Kidney epithelial cell (primary cell): ENCODE measurements at regions not wholly inside any gene's neighbourhood (a gene's known extent, or its start where the extent isn't known, plus 50 kb on each side); places are given as distances from the start of the nearest gene placed in this dataset.

ENCODE experiments used
- DNase-seq: peaks from one replicate; pipeline ENCODE4 v3.0.0-alpha.2; 2010; ENCODE audit warnings: low read depth
- H3K27me3 ChIP-seq: 2 replicates; pipeline ENCODE4 v1.6.0; 2011; ENCODE audit warnings: low read length; ENCODE audit not compliant: control insufficient read depth, insufficient read depth
- H3K36me3 ChIP-seq: 2 replicates; pipeline ENCODE4 v1.5.1; 2011; ENCODE audit warnings: low read length; ENCODE audit not compliant: control insufficient read depth, insufficient read depth
- H3K4me3 ChIP-seq: 2 replicates; pipeline ENCODE4 v1.5.1; 2011; ENCODE audit warnings: low read depth, mild to moderate bottlenecking, control low read depth, low read length
- TF ChIP-seq, protein P1 (sequence below): IDR thresholded peaks from 2 replicates; pipeline ENCODE4 v1.5.1; 2011; ENCODE audit warnings: mild to moderate bottlenecking, moderate library complexity, low read length, control low read depth, inconsistent platforms; ENCODE audit not compliant: insufficient read depth, poor library complexity, severe bottlenecking

DNA sequence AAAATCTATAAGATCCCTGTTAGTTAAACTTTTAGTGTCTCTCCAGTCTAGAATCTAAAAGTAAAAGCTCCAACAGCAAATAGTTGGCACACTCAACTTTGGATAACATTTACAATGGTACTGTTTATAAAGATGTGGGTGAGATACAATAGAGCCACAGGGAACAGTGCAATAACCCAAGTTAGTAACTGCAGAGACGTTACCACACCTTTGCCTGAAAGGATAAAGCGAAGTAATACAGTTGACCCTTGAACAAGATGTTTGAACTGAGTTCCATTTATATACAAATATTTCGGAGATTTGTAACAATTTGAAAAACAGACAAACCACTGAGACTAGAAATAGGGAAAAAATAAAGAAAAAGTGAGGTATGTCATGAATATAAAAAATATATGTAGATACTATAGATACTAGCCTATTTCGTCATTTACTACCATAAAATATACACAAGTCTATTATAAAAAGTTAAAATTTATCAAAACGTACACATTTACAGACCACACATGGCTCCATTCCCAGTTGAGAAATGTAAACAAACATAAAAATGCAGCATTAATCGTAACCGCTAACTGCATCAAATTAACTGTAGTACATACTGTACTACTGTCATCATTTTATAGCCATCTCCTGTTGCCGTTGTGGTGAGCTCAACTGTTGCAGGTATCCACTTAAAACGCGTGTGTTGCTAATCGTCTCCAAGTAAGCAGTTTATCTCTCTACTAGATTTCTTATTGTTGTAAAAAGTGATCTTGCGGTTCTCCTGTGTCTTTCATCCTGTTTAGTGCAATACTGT is 56.5 kb upstream of the HIF1A start:
- no peak for DNase-seq
- no peaks in the 10 kb centered on the region for H3K36me3 ChIP-seq
- H3K27me3 ChIP-seq = no peaks in the 10 kb centered on the region
- TF ChIP-seq, protein P1, sequence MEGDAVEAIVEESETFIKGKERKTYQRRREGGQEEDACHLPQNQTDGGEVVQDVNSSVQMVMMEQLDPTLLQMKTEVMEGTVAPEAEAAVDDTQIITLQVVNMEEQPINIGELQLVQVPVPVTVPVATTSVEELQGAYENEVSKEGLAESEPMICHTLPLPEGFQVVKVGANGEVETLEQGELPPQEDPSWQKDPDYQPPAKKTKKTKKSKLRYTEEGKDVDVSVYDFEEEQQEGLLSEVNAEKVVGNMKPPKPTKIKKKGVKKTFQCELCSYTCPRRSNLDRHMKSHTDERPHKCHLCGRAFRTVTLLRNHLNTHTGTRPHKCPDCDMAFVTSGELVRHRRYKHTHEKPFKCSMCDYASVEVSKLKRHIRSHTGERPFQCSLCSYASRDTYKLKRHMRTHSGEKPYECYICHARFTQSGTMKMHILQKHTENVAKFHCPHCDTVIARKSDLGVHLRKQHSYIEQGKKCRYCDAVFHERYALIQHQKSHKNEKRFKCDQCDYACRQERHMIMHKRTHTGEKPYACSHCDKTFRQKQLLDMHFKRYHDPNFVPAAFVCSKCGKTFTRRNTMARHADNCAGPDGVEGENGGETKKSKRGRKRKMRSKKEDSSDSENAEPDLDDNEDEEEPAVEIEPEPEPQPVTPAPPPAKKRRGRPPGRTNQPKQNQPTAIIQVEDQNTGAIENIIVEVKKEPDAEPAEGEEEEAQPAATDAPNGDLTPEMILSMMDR = no peak
- H3K4me3 ChIP-seq = no peak overlapping the region

DNA sequence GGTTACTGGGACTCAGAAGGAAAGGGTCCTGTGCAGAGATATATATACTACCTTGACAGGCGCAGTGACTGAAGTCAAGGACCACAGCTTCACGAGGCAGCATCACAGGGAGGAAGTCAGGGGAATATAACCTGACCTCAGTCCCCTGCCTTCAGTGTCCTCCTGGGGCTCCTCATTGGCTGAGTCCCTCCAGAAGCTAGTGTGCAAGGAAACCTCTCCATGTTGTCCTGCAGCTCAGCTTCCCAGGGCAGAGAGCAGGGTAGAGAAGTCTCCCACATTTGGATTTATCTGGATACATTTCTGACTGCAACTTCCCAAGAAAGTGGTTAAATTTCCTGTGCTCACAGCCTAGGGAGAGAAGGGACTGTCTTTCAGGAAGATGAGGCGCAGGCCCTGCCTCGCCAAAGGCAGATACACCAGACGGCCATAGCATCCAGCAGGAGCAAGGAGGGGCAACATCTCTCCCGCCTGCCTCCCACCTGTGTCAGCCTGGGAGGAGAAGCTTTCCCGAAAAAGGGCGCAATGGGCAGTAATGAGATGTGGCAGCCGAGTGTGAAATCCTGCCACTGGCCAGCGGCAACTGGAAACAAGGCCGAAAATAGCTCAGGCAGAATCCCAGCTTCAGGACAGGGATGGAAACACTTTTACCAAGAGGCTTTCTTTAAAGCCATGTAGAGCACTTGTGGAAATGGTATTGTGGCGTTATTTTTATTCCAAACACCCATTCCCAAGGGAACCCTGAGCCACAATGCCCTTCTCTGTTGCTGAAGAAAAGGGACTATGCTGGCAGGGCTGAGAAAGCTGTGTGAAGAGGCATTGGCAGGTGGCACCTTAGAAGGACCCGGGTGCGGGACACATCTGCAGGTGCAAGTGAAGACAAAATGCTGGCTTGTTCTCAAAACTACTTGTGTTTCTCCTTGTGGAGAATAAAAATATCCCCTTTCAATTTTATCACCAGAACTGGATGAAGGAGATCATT is 54.9 kb upstream of the HIF1A start:
- no peaks in the 10 kb centered on the region for H3K27me3 ChIP-seq
- no peak overlapping the region for H3K4me3 ChIP-seq
- TF ChIP-seq, protein P1 = no peak

DNA sequence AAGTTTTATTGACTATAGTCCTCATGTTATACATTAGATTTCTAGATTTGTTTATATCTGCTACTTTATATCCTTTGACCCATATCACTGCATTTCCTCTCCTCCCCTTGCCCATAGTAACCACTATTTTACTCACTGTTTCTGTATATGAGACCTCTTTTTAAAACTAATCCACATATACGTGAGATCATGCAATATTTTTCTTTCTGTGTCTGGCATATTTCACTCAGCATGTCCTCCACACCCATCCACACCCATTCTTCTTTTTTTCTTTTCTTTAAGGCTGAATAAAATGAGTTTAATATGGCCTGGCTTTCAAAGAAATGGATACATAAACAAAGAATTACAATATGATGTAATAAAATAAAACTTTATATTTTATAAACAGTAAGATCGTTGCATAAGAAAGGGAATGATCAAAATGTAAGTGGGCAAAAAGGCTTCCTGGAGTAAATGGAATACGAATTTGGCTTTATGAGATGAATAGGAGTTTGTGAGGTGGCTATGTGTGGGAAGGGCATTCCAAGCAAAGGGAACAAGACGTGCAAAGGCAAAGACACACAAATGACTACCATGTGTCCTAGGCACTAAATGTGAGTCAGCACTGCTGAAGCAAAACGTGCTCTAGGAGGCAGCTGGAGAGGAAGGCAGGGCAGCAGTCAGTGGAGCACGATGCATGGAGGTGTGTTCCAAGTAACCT is 53.2 kb upstream of the HIF1A start:
- TF ChIP-seq, protein P1 = no peak
- DNase-seq = no peak
- no peaks in the 10 kb centered on the region for H3K27me3 ChIP-seq
- H3K36me3 ChIP-seq = no peaks in the 10 kb centered on the region
- no peak overlapping the region for H3K4me3 ChIP-seq

More for the DNA sequence above, 54.9 kb upstream of the HIF1A start:
- no peaks in the 10 kb centered on the region for H3K36me3 ChIP-seq
- no peak for DNase-seq

DNA sequence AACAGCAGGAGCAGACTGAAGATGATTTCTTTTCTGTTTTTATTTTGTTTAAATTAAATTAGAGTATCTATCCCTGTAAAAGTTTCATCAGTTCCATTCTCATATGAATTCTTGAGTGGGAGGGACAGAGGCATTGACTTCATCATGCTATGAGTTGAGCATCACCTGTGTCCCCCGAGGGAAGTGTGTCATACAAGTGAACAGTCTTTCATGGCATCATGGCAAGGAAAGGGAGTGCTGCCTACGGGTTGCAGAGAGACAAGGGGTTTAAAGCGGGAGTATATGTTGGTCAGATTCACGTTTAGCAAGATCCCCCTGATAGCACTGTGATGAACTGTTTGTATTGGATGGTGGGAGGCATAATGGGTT is 52.7 kb upstream of the HIF1A start:
- Histone ChIP-seq H3K27me3 (no peaks in the 10 kb centered on the region), H3K4me3 (no peak overlapping the region), H3K36me3 (no peaks in the 10 kb centered on the region)
- DNase-seq = no peak
- TF ChIP-seq, protein P1 = no peak

DNA sequence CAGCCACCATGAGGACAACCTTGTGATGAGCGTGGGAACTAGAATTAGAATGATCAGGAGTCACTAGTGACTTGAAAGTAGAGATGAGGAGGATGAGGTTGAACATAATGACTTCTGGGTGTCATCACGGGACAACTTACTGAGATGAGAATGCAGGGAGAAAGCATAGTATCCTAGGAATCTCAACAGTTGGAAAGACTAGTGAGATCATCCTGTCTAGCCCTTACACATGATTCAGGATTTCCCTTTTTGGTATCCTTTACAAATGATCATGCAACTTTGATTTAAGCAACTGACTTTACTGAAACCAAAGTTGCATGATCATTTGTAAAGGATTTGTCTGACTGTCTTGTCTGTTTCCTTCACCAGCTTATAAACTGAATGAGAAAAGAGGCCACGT is 51.8 kb upstream of the HIF1A start:
- TF ChIP-seq, protein P1 = no peak
- DNase-seq = no peak
- Histone ChIP-seq H3K36me3 (no peaks in the 10 kb centered on the region), H3K27me3 (no peaks in the 10 kb centered on the region), H3K4me3 (no peak overlapping the region)
